PC-9 (cell line): ENCODE measurements at regions not wholly inside any gene's neighbourhood (a gene's known extent, or its start where the extent isn't known, plus 50 kb on each side); places are given as distances from the start of the nearest gene placed in this dataset.

Experiments used
- BruUV-seq: library from RNA; stranded (reverse); fragments of 400-500 nt; replicated peaks from 2 replicates; lab custom pipeline; 2021; lab: Mats Ljungman, UMichigan
- CTCF ChIA-PET: fragments of 300-600 bp; sonication (Branson Sonifier 250); formaldehyde crosslinking; loops from one replicate; lab custom pipeline; 2022; ENCODE audit warnings: antibody characterized with exemption; lab: Charles Lee
- POLR2A ChIA-PET: fragments of 300-600 bp; sonication (Branson Sonifier 250); formaldehyde crosslinking; loops from one replicate; lab custom pipeline; 2022; ENCODE audit warnings: antibody characterized with exemption; ENCODE audit not compliant: unreplicated experiment; lab: Charles Lee
- DNase-seq, 2 experiments: peaks; one replicate each; pipeline versions ENCODE4 v3.0.0 to v3.0.0-alpha.2; 2015 to 2022; ENCODE audit warnings: mixed read lengths in 1 of 2
- H2AFZ ChIP-seq: fragments of 200-600 bp; sonication (generic); 2 replicates; pipeline ENCODE4 v1.8.1; 2017; ENCODE audit warnings: antibody characterized with exemption
- H3F3A ChIP-seq: fragments of 200-600 bp; sonication (generic); 2 replicates; pipeline ENCODE4 v1.8.1; 2017; ENCODE audit warnings: antibody characterized with exemption, mild to moderate bottlenecking, low read depth; ENCODE audit not compliant: insufficient read depth
- H3K27ac ChIP-seq: fragments of 200-600 bp; sonication (generic); 2 replicates; pipeline ENCODE4 v1.6.1; 2016; ENCODE audit warnings: mixed run types
- H3K27me3 ChIP-seq: fragments of 200-600 bp; sonication (generic); 2 replicates; pipeline ENCODE4 v1.6.1; 2016; ENCODE audit warnings: low read depth, mixed run types; ENCODE audit not compliant: insufficient read depth
- H3K36me3 ChIP-seq: fragments of 200-600 bp; sonication (generic); 2 replicates; pipeline ENCODE4 v1.6.1; 2016; ENCODE audit warnings: low read depth, mixed run types
- H3K4me1 ChIP-seq: fragments of 200-600 bp; sonication (generic); replicated peaks from 2 replicates; pipeline ENCODE4 v1.6.1; 2016; ENCODE audit warnings: mixed run types; ENCODE audit not compliant: insufficient read depth
- H3K4me2 ChIP-seq: fragments of 200-600 bp; sonication (generic); 2 replicates; pipeline ENCODE4 v1.6.1; 2017; ENCODE audit warnings: mixed run types
- H3K4me3 ChIP-seq: fragments of 200-600 bp; sonication (generic); 2 replicates; pipeline ENCODE4 v1.6.1; 2016; ENCODE audit warnings: mixed run types
- H3K79me2 ChIP-seq: fragments of 200-600 bp; sonication (generic); 2 replicates; pipeline ENCODE4 v1.6.1; 2017; ENCODE audit warnings: low read depth, mixed run types
- H3K9me2 ChIP-seq: fragments of 200-600 bp; sonication (generic); 2 replicates; pipeline ENCODE4 v1.8.1; 2017; ENCODE audit warnings: mild to moderate bottlenecking; ENCODE audit not compliant: insufficient read depth
- H3K9me3 ChIP-seq: fragments of 200-600 bp; sonication (generic); 2 replicates; pipeline ENCODE4 v1.8.1; 2016; ENCODE audit warnings: low read depth; ENCODE audit not compliant: insufficient read depth
- H4K20me1 ChIP-seq: fragments of 200-600 bp; sonication (generic); 2 replicates; pipeline ENCODE4 v1.8.1; 2017; ENCODE audit not compliant: insufficient read depth
- CTCF ChIP-seq: fragments of 200-600 bp; sonication (generic); conservative IDR thresholded peaks from 2 replicates; pipeline ENCODE4 v1.6.1; 2017; ENCODE audit warnings: mixed run types, antibody characterized with exemption, mild to moderate bottlenecking, moderate library complexity
- EZH2 ChIP-seq: fragments of 200-600 bp; sonication (generic); IDR thresholded peaks from 2 replicates; pipeline ENCODE4 v1.8.0; 2017; ENCODE audit warnings: antibody characterized with exemption, low read depth
- intact Hi-C: fragments of 100-400 bp; cut with micrococcal nuclease; formaldehyde crosslinking; loops from one replicate; pipeline ENCODE4 v1.10.0; 2022; ENCODE audit not compliant: unreplicated experiment

GRCh38 chr15:93162560-93162959 is 73.5 kb upstream of the RGMA start:
- no peaks in the 10 kb centered on the region for H3K36me3 ChIP-seq
- intact Hi-C loops = no loop called here
- TF ChIP-seq CTCF (no peak), EZH2 (no peak)
- no peaks in the 10 kb centered on the region for H3K79me2 ChIP-seq
- POLR2A ChIA-PET = no interaction called here
- no peak overlapping the region for H3K4me3 ChIP-seq
- BruUV-seq = no TSS peak
- H3K9me2 ChIP-seq = no peaks in the 10 kb centered on the region
- H3K4me1 ChIP-seq = no peaks in the 10 kb centered on the region
- no peaks in the 10 kb centered on the region for H3K9me3 ChIP-seq
- no peak for DNase-seq
- CTCF ChIA-PET = no interaction called here
- peaks cover 85% of the 10 kb centered on the region for H3K27me3 ChIP-seq
- H3K27ac ChIP-seq = no peak overlapping the region
- H3K4me2 ChIP-seq = no peak overlapping the region
- no peaks in the 10 kb centered on the region for H4K20me1 ChIP-seq
- H2AFZ ChIP-seq = no peak overlapping the region
- H3F3A ChIP-seq = no peaks in the 10 kb centered on the region

- intact Hi-C loops = no loop called here
- Histone ChIP-seq H3K79me2 (no peaks in the 10 kb centered on the region), H3K9me2 (no peaks in the 10 kb centered on the region), H3F3A (no peaks in the 10 kb centered on the region), H4K20me1 (no peaks in the 10 kb centered on the region), H3K4me2 (no peak overlapping the region), H3K4me1 (no peaks in the 10 kb centered on the region), H3K36me3 (no peaks in the 10 kb centered on the region), H3K27me3 (peaks cover 83% of the 10 kb centered on the region), H3K9me3 (no peaks in the 10 kb centered on the region), H3K27ac (no peak overlapping the region), H2AFZ (no peak overlapping the region), H3K4me3 (no peak overlapping the region)
- ChIA-PET CTCF (no interaction called here), POLR2A (no interaction called here)
- DNase-seq = no peak
- BruUV-seq = no TSS peak
- TF ChIP-seq CTCF (no peak), EZH2 (no peak)
These were observed 70.9 kb upstream of the RGMA start for GRCh38 chr15:93159930-93160329.

GRCh38 chr15:93158097-93158900 is 69.3 kb upstream of the RGMA start:
- no peak for TF ChIP-seq CTCF
- no peak for TF ChIP-seq EZH2
- CTCF ChIA-PET = no interaction called here
- no peaks in the 10 kb centered on the region for H3K36me3 ChIP-seq

More at GRCh38 chr15:93158097-93158900, 69.3 kb upstream of the RGMA start:
- Histone ChIP-seq H3K79me2 (no peaks in the 10 kb centered on the region), H4K20me1 (no peaks in the 10 kb centered on the region), H2AFZ (no peak overlapping the region), H3K9me2 (no peaks in the 10 kb centered on the region), H3K4me2 (no peak overlapping the region), H3K27ac (no peak overlapping the region), H3K27me3 (peaks cover 79% of the 10 kb centered on the region), H3F3A (no peaks in the 10 kb centered on the region), H3K4me1 (no peaks in the 10 kb centered on the region), H3K9me3 (no peaks in the 10 kb centered on the region), H3K4me3 (no peak overlapping the region)
- no TSS peak for BruUV-seq
- POLR2A ChIA-PET = no interaction called here
- intact Hi-C loops = no loop called here
- DNase-seq = no peak
